ENCODE measurements at regions not wholly inside any gene's neighbourhood (a gene's known extent, or its start where the extent isn't known, plus 50 kb on each side); places are given as distances from the start of the nearest gene placed in this dataset.

DNA sequence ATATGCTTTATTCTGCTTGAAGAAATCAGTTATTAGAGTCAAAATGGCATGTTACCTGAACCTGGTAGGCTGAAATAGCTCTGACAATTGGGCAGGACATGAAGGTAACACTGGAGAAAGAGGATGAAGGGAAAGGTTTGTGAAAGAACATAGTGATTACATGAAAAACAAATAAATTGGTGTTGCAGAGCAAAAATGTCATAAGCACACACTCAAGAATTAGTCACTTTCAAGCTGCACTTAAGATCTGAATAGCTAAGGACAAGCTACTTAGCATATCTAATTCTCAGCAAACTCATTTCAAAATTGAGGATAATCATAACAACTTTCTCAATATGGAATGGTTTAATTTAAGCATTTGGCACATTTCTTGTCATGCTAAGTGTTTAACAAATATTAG lies 1398.0 kb upstream of the FLRT2 start:
- H3K4me2 ChIP-seq (ENCODE audit: low read length): no peak overlapping the region
- TF ChIP-seq, protein P1, sequence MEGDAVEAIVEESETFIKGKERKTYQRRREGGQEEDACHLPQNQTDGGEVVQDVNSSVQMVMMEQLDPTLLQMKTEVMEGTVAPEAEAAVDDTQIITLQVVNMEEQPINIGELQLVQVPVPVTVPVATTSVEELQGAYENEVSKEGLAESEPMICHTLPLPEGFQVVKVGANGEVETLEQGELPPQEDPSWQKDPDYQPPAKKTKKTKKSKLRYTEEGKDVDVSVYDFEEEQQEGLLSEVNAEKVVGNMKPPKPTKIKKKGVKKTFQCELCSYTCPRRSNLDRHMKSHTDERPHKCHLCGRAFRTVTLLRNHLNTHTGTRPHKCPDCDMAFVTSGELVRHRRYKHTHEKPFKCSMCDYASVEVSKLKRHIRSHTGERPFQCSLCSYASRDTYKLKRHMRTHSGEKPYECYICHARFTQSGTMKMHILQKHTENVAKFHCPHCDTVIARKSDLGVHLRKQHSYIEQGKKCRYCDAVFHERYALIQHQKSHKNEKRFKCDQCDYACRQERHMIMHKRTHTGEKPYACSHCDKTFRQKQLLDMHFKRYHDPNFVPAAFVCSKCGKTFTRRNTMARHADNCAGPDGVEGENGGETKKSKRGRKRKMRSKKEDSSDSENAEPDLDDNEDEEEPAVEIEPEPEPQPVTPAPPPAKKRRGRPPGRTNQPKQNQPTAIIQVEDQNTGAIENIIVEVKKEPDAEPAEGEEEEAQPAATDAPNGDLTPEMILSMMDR (IDR thresholded peaks at IDR 0.05; ENCODE audit: poor library complexity, severe bottlenecking): no peak
- TF ChIP-seq EP300 (conservative IDR thresholded peaks at IDR 0.05; ENCODE audit: poor library complexity, severe bottlenecking): no peak
- H3K9me2 ChIP-seq (ENCODE audit: insufficient read depth, low read length): no peaks in the 10 kb centered on the region
- no peaks in the 10 kb centered on the region for H3K27me3 ChIP-seq (ENCODE audit: insufficient read depth, low read depth, low read length)
- no peak overlapping the region for H2AFZ ChIP-seq (ENCODE audit: low read depth, low read length)
- H3K36me3 ChIP-seq (ENCODE audit: insufficient read depth, low read length): no peaks in the 10 kb centered on the region
- no peaks in the 10 kb centered on the region for H3F3A ChIP-seq (ENCODE audit: insufficient read depth, low read length, poor library complexity, severe bottlenecking)
- no peak overlapping the region for H3K27ac ChIP-seq (ENCODE audit: low read length)
- H3K79me2 ChIP-seq (replicated peaks; ENCODE audit: insufficient read depth, low read length): no peaks in the 10 kb centered on the region
- no peaks in the 10 kb centered on the region for H3K9me3 ChIP-seq (ENCODE audit: low read length)
- H3K4me3 ChIP-seq (ENCODE audit: low read length): no peak overlapping the region
- H3K9ac ChIP-seq (ENCODE audit: low read length): no peak overlapping the region
- no peaks in the 10 kb centered on the region for H4K20me1 ChIP-seq (ENCODE audit: insufficient read depth)

DNA sequence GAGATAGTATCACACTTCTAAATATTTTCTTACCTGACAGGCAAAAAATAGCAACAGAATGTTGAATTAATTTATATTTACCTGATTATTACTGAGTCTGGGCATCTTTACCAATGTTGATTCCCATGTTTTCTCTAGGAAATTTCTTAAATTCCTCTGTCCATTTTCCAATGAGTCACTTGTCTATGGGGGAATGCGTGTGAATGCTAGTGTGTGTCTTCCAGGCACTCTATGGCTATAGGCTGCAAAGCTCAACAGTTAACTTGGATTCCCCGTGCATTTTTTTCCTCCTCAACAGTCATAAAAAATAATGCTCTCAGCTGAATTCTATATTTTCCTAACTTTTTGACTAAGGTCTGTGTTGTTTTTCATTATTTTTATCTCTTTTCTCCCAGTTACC lies 1385.8 kb upstream of the FLRT2 start:
- H3K27me3 ChIP-seq (ENCODE audit: insufficient read depth, low read depth, low read length): no peaks in the 10 kb centered on the region
- H3F3A ChIP-seq (ENCODE audit: insufficient read depth, low read length, poor library complexity, severe bottlenecking): no peaks in the 10 kb centered on the region
- H3K27ac ChIP-seq (ENCODE audit: low read length): no peak overlapping the region
- H3K36me3 ChIP-seq (ENCODE audit: insufficient read depth, low read length): no peaks in the 10 kb centered on the region
- TF ChIP-seq RAD21 (conservative IDR thresholded peaks at IDR 0.05): no peak
- no peak for TF ChIP-seq SMC3 (conservative IDR thresholded peaks at IDR 0.05; ENCODE audit: poor library complexity)
- TF ChIP-seq, protein P2, sequence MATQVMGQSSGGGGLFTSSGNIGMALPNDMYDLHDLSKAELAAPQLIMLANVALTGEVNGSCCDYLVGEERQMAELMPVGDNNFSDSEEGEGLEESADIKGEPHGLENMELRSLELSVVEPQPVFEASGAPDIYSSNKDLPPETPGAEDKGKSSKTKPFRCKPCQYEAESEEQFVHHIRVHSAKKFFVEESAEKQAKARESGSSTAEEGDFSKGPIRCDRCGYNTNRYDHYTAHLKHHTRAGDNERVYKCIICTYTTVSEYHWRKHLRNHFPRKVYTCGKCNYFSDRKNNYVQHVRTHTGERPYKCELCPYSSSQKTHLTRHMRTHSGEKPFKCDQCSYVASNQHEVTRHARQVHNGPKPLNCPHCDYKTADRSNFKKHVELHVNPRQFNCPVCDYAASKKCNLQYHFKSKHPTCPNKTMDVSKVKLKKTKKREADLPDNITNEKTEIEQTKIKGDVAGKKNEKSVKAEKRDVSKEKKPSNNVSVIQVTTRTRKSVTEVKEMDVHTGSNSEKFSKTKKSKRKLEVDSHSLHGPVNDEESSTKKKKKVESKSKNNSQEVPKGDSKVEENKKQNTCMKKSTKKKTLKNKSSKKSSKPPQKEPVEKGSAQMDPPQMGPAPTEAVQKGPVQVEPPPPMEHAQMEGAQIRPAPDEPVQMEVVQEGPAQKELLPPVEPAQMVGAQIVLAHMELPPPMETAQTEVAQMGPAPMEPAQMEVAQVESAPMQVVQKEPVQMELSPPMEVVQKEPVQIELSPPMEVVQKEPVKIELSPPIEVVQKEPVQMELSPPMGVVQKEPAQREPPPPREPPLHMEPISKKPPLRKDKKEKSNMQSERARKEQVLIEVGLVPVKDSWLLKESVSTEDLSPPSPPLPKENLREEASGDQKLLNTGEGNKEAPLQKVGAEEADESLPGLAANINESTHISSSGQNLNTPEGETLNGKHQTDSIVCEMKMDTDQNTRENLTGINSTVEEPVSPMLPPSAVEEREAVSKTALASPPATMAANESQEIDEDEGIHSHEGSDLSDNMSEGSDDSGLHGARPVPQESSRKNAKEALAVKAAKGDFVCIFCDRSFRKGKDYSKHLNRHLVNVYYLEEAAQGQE (IDR thresholded peaks at IDR 0.05; ENCODE audit: borderline replicate concordance): no peak
- TF ChIP-seq MXI1 (conservative IDR thresholded peaks at IDR 0.05; ENCODE audit: poor library complexity, severe bottlenecking): no peak
- TF ChIP-seq EZH2 (IDR thresholded peaks at IDR 0.05; ENCODE audit: borderline replicate concordance, insufficient read depth, low read length, poor library complexity, severe bottlenecking): no peak
- TF ChIP-seq EP300 (conservative IDR thresholded peaks at IDR 0.05; ENCODE audit: poor library complexity, severe bottlenecking): no peak
- TF ChIP-seq, protein P1 (IDR thresholded peaks at IDR 0.05; ENCODE audit: poor library complexity, severe bottlenecking): no peak
- TF ChIP-seq TAF1 (IDR thresholded peaks at IDR 0.05; ENCODE audit: low read depth): no peak
- TF ChIP-seq POLR2AphosphoS5 (IDR thresholded peaks at IDR 0.05): no peak
- no peak overlapping the region for H3K9ac ChIP-seq (ENCODE audit: low read length)
- no peaks in the 10 kb centered on the region for H3K9me3 ChIP-seq (ENCODE audit: low read length)
- H2AFZ ChIP-seq (ENCODE audit: low read depth, low read length): no peak overlapping the region
- no peaks in the 10 kb centered on the region for H3K79me2 ChIP-seq (replicated peaks; ENCODE audit: insufficient read depth, low read length)
- no peaks in the 10 kb centered on the region for H4K20me1 ChIP-seq (ENCODE audit: insufficient read depth)
- no peak overlapping the region for H3K4me2 ChIP-seq (ENCODE audit: low read length)
- H3K9me2 ChIP-seq (ENCODE audit: insufficient read depth, low read length): no peaks in the 10 kb centered on the region
- H3K4me3 ChIP-seq (ENCODE audit: low read length): no peak overlapping the region
